B cell (primary cell): ENCODE measurements at regions not wholly inside any gene's neighbourhood (a gene's known extent, or its start where the extent isn't known, plus 50 kb on each side); places are given as distances from the start of the nearest gene placed in this dataset.
"Not testable (repeated sequence)": the region's sequence is repeated elsewhere in the genome, so short reads cannot be mapped to it uniquely, and the experiment has no call there.

ENCODE experiments used
- ATAC-seq: fragments of 200-7000 bp; cut with Tn5 transposase; one replicate; pipeline ENCODE4 v1.10.0; 2021; ENCODE audit warnings: low read depth, mild to moderate bottlenecking, moderate number of reproducible peaks, moderate library complexity
- CTCF ChIA-PET: fragments of 350-600 bp; sonication (Branson Sonifier 250); formaldehyde crosslinking; loops from one replicate; lab custom pipeline; 2021; ENCODE audit warnings: antibody characterized with exemption, inconsistent platforms; lab: Charles Lee
- POLR2A ChIA-PET: fragments of 350-600 bp; sonication (Branson Sonifier 250); formaldehyde crosslinking; loops from one replicate; lab custom pipeline; 2021; ENCODE audit warnings: antibody characterized with exemption; lab: Charles Lee
- DNase-seq: peaks from one replicate; pipeline ENCODE4 v3.0.0; 2013
- H2AFZ ChIP-seq: 2 replicates; pipeline ENCODE4 v1.6.1; 2012; ENCODE audit warnings: mild to moderate bottlenecking, low read depth, low read length; ENCODE audit not compliant: insufficient read depth, poor library complexity, severe bottlenecking
- H3K27ac ChIP-seq, 2 donors: 1 replicate in 1 of 2; 2 replicates in 1 of 2; pipeline ENCODE4 v1.5.1; 2012 to 2013; ENCODE audit warnings: low read length in 2 of 2, mild to moderate bottlenecking in 2 of 2, moderate library complexity in 1 of 2
- H3K27me3 ChIP-seq, 4 experiments: fragments of 200-600 bp in 1 of 4; sonication (generic) in 1 of 4; replicated peaks in 1 of 4; 1 replicate in 2 of 4; 2 replicates in 2 of 4; pipeline versions ENCODE4 v1.6.1 to v1.7.0; 2013 to 2016; ENCODE audit warnings: low read length in 3 of 4, mild to moderate bottlenecking in 2 of 4, mixed read lengths in 1 of 4, moderate library complexity in 1 of 4; ENCODE audit not compliant: insufficient read depth in 4 of 4, control insufficient read depth in 3 of 4; ENCODE audit errors: control extremely low read depth in 1 of 4
- H3K36me3 ChIP-seq, 2 experiments: replicated peaks in 1 of 2; 1 replicate in 1 of 2; 2 replicates in 1 of 2; pipeline versions ENCODE4 v1.6.1 to v1.7.1; 2013; ENCODE audit warnings: low read length in 1 of 2; ENCODE audit not compliant: insufficient read depth in 2 of 2, control insufficient read depth in 1 of 2; ENCODE audit errors: control extremely low read depth in 1 of 2, extremely low read depth in 1 of 2
- H3K4me1 ChIP-seq, 2 donors: fragments of 200-600 bp in 1 of 2; sonication (generic) in 1 of 2; 1 replicate in 1 of 2; 2 replicates in 1 of 2; pipeline versions ENCODE4 v1.5.1 to v1.6.1; 2013 to 2017; ENCODE audit warnings: low read length in 2 of 2; ENCODE audit not compliant: control insufficient read depth in 2 of 2, insufficient read depth in 2 of 2
- H3K4me2 ChIP-seq: replicated peaks from 2 replicates; pipeline ENCODE3; 2012; ENCODE audit warnings: mild to moderate bottlenecking, low read depth, low read length; ENCODE audit not compliant: poor library complexity, severe bottlenecking
- H3K4me3 ChIP-seq, 5 experiments: fragments of 200-600 bp in 1 of 5; sonication (generic) in 1 of 5; 1 replicate in 3 of 5; 2 replicates in 2 of 5; pipeline versions ENCODE4 v1.5.1 to v1.7.0; 2011 to 2016; ENCODE audit warnings: low read length in 4 of 5, mild to moderate bottlenecking in 4 of 5, low read depth in 2 of 5, control low read depth in 1 of 5, moderate library complexity in 1 of 5; ENCODE audit not compliant: insufficient read depth in 1 of 5; ENCODE audit errors: control extremely low read depth in 1 of 5, extremely low read depth in 1 of 5
- H3K79me2 ChIP-seq: fragments of 200-600 bp; sonication (generic); one replicate; pipeline ENCODE4 v1.6.0; 2016; ENCODE audit warnings: low read length; ENCODE audit not compliant: control insufficient read depth, insufficient read depth
- H3K9ac ChIP-seq: fragments of 200-600 bp; sonication (generic); 2 replicates; pipeline ENCODE4 v1.6.1; 2017; ENCODE audit warnings: mild to moderate bottlenecking, low read length, moderate library complexity
- H3K9me3 ChIP-seq, 3 donors: one replicate each; pipeline versions ENCODE4 v1.6.1 to v1.7.1; 2013; ENCODE audit warnings: low read length in 2 of 3; ENCODE audit not compliant: control insufficient read depth in 2 of 3, insufficient read depth in 1 of 3; ENCODE audit errors: control extremely low read depth in 1 of 3
- H4K20me1 ChIP-seq: 2 replicates; pipeline ENCODE4 v1.6.0; 2012; ENCODE audit warnings: mild to moderate bottlenecking, low read length; ENCODE audit not compliant: insufficient read depth, control insufficient read depth, poor library complexity, severe bottlenecking
- H3K27ac Mint-ChIP-seq: one replicate; pipeline ENCODE4 v1.8.0; 2021; ENCODE audit warnings: mixed read lengths
- H3K27me3 Mint-ChIP-seq: one replicate; pipeline ENCODE4 v1.8.0; 2021; ENCODE audit warnings: mixed read lengths
- H3K4me1 Mint-ChIP-seq: one replicate; pipeline ENCODE4 v1.8.0; 2021; ENCODE audit warnings: mixed read lengths
- H3K4me3 Mint-ChIP-seq: one replicate; pipeline ENCODE4 v1.8.0; 2021; ENCODE audit warnings: mixed read lengths
- H3K9me3 Mint-ChIP-seq: one replicate; pipeline ENCODE4 v1.8.0; 2022; ENCODE audit warnings: mixed read lengths; ENCODE audit not compliant: insufficient read depth
- EZH2 ChIP-seq: IDR thresholded peaks from 2 replicates; pipeline ENCODE4 v1.6.1; 2012; ENCODE audit warnings: borderline replicate concordance, low read depth, mild to moderate bottlenecking, moderate library complexity, low read length; ENCODE audit not compliant: insufficient read depth, poor library complexity, severe bottlenecking
- WGBS: methylation state at CpG from one replicate; pipeline ENCODE4 v1.1.5; 2013; ENCODE audit warnings: missing lambda C conversion rate; ENCODE audit not compliant: insufficient coverage; 5-methylcytosine and 5-hydroxymethylcytosine counted together
- intact Hi-C: fragments of 100-400 bp; cut with micrococcal nuclease; formaldehyde crosslinking; loops from one replicate; pipeline ENCODE4 v1.10.0; 2022
- TF ChIP-seq, protein P1 (sequence below): fragments of 200-600 bp; IDR thresholded peaks from one replicate; pipeline ENCODE4 v1.8.0; 2022; ENCODE audit warnings: antibody characterized with exemption, mild to moderate bottlenecking

DNA sequence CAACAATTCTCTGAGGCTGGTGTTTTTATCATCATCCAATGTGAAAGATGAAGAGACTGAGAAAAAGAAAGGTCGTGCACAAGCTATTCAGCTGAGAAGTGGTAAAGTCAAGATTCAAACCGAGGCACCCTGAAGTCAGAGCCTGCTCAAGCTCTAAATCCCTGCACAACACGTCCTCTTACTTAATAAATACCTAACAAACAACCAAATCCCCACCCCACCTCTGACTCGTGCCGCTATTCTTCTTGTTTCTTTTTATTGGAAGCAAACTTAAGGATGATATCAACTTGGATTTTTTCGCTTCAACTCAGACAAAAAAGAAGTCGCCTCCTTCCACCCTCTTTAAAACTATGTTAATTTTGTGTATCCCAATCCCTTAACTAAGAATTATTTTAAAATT, 140.2 kb downstream of the CEP120 start:
- DNase-seq (no peak), ATAC-seq (no peak)
- POLR2A ChIA-PET, result no interaction called here
- intact Hi-C loops, result no loop called here
- no peaks in the 10 kb centered on the region for H3K9me3 ChIP-seq
- H3K9ac ChIP-seq, result no peak overlapping the region
- H3K4me1 ChIP-seq, result no peaks in the 10 kb centered on the region
- no peaks in the 10 kb centered on the region for H3K79me2 ChIP-seq
- no peak overlapping the region for H3K27ac Mint-ChIP-seq
- H3K4me3 ChIP-seq, result no peak overlapping the region
- peaks cover 2% of the 10 kb centered on the region for H3K4me1 Mint-ChIP-seq
- CTCF ChIA-PET, result interaction anchor here (0.6 kb wide), 1 partner anchor 8 kb away, joined by 3 read pairs; no protein-coding TSS in a partner anchor
- TF ChIP-seq, protein P1, sequence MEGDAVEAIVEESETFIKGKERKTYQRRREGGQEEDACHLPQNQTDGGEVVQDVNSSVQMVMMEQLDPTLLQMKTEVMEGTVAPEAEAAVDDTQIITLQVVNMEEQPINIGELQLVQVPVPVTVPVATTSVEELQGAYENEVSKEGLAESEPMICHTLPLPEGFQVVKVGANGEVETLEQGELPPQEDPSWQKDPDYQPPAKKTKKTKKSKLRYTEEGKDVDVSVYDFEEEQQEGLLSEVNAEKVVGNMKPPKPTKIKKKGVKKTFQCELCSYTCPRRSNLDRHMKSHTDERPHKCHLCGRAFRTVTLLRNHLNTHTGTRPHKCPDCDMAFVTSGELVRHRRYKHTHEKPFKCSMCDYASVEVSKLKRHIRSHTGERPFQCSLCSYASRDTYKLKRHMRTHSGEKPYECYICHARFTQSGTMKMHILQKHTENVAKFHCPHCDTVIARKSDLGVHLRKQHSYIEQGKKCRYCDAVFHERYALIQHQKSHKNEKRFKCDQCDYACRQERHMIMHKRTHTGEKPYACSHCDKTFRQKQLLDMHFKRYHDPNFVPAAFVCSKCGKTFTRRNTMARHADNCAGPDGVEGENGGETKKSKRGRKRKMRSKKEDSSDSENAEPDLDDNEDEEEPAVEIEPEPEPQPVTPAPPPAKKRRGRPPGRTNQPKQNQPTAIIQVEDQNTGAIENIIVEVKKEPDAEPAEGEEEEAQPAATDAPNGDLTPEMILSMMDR, result no peak
- no peak for TF ChIP-seq EZH2
- no peaks in the 10 kb centered on the region for H3K36me3 ChIP-seq
- no peaks in the 10 kb centered on the region for H4K20me1 ChIP-seq
- 48% methylated on average over 2 of the region's 7 CpGs for WGBS
- no peak overlapping the region for H3K4me2 ChIP-seq
- H3K27ac ChIP-seq, result no peak overlapping the region
- H3K4me3 Mint-ChIP-seq, result no peak overlapping the region
- peaks cover 31% of the 10 kb centered on the region for H3K27me3 Mint-ChIP-seq
- no peak overlapping the region for H2AFZ ChIP-seq
- H3K27me3 ChIP-seq, result peaks cover 0 to 9% (median 2%) of the 10 kb centered on the region in 4 experiments
- H3K9me3 Mint-ChIP-seq, result no peaks in the 10 kb centered on the region

DNA sequence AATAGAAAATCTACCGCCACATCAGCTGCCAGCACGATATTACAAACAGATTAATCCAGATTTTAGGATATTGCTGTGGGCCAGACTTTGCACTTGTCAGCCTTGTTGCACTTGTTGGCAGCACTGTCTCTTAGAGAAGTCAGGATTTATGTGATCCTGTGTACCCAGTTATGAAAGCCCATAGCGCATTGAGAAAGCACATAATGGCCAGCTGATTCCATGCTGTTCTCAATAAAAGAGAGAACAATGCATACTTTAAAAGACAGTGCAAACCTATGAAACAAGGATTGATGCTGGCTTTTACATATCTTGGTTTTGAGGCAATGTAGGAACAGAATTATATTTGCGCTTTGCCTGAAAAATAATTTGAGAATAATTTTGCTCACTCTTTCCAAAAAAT, 140.8 kb downstream of the CEP120 start:
- Mint-ChIP-seq H3K4me1 (peaks cover 2% of the 10 kb centered on the region), H3K4me3 (no peak overlapping the region), H3K9me3 (no peaks in the 10 kb centered on the region), H3K27ac (no peak overlapping the region), H3K27me3 (peaks cover 30% of the 10 kb centered on the region)
- no peak overlapping the region for H3K9ac ChIP-seq
- ATAC-seq (no peak), DNase-seq (no peak)
- intact Hi-C loops, result no loop called here
- no peaks in the 10 kb centered on the region for H3K36me3 ChIP-seq
- H3K4me2 ChIP-seq, result no peak overlapping the region
- H3K27ac ChIP-seq, result no peak overlapping the region
- H2AFZ ChIP-seq, result no peak overlapping the region
- 90% methylated on average over 2 of the region's 4 CpGs for WGBS
- H4K20me1 ChIP-seq, result no peaks in the 10 kb centered on the region
- TF ChIP-seq, protein P1, result no peak
- no peak for TF ChIP-seq EZH2
- ChIA-PET POLR2A (no interaction called here), CTCF (no interaction called here)
- no peaks in the 10 kb centered on the region for H3K79me2 ChIP-seq
- H3K27me3 ChIP-seq, result peaks cover 0 to 9% (median 2%) of the 10 kb centered on the region in 4 experiments
- H3K4me1 ChIP-seq, result no peaks in the 10 kb centered on the region
- H3K9me3 ChIP-seq, result no peaks in the 10 kb centered on the region
- H3K4me3 ChIP-seq, result no peak overlapping the region

DNA sequence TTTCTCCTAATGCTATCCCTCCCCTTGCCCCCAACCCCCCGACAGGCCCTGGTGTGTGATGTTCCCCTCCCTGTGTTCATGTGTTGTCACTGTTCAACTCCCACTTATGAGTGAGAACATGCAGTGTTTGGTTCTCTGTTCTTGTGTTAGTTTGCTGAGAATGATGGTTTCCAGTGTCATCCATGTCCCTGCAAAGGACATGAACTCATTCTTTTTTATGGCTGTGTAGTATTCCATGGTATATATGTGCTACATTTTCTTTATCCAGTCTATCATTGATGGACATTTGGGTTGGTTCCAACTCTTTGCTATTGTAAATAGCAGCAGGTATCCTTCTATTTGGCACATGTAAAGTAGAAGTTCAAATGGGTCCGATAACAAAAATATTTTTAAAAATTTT, 142.3 kb downstream of the CEP120 start:
- no CpG with 5 or more reads among the region's 2 CpGs for WGBS
- H3K27ac Mint-ChIP-seq, H3K4me3 Mint-ChIP-seq, H3K36me3 ChIP-seq, H3K27ac ChIP-seq, DNase-seq, POLR2A ChIA-PET, H3K9me3 Mint-ChIP-seq, H3K4me3 ChIP-seq, ATAC-seq, H3K27me3 ChIP-seq, H4K20me1 ChIP-seq, H3K79me2 ChIP-seq, H3K9ac ChIP-seq, intact Hi-C loops, CTCF ChIA-PET, H3K9me3 ChIP-seq, H3K4me2 ChIP-seq, H3K4me1 Mint-ChIP-seq, H3K4me1 ChIP-seq, H2AFZ ChIP-seq: not testable (repeated sequence)
- peaks cover 14% of the 10 kb centered on the region for H3K27me3 Mint-ChIP-seq
